ENCODE measurements at regions not wholly inside any gene's neighbourhood (a gene's known extent, or its start where the extent isn't known, plus 50 kb on each side); places are given as distances from the start of the nearest gene placed in this dataset.
"Not testable (repeated sequence)": the region's sequence is repeated elsewhere in the genome, so short reads cannot be mapped to it uniquely, and the experiment has no call there.

DNA sequence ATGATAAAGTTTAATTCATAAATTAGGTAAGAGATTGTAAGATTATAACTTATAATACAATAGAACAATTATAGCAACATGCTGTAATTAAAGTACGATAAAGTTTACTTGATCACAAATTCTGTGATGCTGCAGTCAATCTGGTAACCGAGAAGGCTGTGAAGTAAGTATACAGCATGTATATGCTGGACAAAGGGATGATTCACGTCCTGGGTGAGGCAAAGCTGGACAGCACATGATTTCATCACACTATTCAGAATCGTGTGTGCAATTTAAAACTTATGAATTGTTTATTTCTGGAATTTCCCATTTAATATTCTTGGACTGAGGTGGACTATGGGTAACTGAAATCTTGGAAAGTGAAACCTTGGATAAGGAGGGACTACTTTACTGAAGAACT is 522.2 kb upstream of the CNTNAP5 start:
- Histone ChIP-seq H3K4me3 (no peak overlapping the region), H3K9me3 (peaks cover 10% of the 10 kb centered on the region), H3K36me3 (ENCODE audit: low read depth) (no peaks in the 10 kb centered on the region), H3K4me1 (ENCODE audit: low read depth) (no peaks in the 10 kb centered on the region)
- ATAC-seq (no peak), DNase-seq (no peak)
- intact Hi-C loops (cut with DNase I, micrococcal nuclease), result no loop called here
- TF ChIP-seq, protein P1, sequence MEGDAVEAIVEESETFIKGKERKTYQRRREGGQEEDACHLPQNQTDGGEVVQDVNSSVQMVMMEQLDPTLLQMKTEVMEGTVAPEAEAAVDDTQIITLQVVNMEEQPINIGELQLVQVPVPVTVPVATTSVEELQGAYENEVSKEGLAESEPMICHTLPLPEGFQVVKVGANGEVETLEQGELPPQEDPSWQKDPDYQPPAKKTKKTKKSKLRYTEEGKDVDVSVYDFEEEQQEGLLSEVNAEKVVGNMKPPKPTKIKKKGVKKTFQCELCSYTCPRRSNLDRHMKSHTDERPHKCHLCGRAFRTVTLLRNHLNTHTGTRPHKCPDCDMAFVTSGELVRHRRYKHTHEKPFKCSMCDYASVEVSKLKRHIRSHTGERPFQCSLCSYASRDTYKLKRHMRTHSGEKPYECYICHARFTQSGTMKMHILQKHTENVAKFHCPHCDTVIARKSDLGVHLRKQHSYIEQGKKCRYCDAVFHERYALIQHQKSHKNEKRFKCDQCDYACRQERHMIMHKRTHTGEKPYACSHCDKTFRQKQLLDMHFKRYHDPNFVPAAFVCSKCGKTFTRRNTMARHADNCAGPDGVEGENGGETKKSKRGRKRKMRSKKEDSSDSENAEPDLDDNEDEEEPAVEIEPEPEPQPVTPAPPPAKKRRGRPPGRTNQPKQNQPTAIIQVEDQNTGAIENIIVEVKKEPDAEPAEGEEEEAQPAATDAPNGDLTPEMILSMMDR (IDR thresholded peaks at IDR 0.05), result no peak

DNA sequence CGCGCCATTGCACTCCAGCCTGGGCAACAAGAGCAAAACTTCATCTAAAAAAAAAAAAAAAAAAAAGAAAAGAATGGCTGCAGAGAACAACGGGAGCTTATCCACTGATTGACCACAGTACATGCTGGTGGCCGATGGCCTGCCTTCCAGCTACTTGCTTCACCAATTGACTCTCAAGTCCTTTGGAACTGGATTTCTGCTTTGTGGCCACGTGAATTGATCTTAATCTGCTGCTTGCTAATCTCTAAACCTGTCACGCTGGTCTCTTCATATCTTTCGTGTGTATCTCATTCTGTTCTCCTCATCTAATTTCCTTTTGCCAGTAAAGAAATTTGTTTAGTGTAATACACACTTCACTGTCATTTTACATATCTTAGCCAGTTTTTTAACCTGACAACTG is 512.5 kb upstream of the CNTNAP5 start:
- ATAC-seq (no peak), DNase-seq (no peak)
- intact Hi-C loops (cut with DNase I, micrococcal nuclease), result no loop called here
- H3K9me3 ChIP-seq, result no peaks in the 10 kb centered on the region
- H3K36me3 ChIP-seq (ENCODE audit: low read depth), result no peaks in the 10 kb centered on the region
- no peak overlapping the region for H3K4me3 ChIP-seq
- H3K4me1 ChIP-seq (ENCODE audit: low read depth), result no peaks in the 10 kb centered on the region
- TF ChIP-seq, protein P1 (IDR thresholded peaks at IDR 0.05), result no peak

DNA sequence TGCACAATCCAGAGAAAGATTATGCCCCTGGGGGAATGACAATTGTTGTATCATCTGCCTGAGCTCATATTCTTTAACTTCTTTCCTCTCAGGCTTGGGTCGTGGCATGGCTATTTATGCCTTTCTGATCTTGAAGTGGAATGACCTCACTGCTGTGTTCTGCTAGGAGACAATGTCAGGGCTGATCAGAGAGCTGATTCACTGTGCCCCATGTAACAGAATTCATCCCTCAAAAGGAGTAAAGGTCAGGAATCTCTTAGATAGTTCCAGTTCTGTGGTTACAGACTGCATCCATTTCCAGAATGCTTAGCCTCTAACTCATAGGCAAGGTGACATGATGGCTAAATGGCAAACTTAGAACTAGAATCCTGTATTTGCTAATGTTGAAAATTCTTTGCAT is 511.7 kb upstream of the CNTNAP5 start:
- TF ChIP-seq, protein P1 (IDR thresholded peaks at IDR 0.05), result no peak
- no peaks in the 10 kb centered on the region for H3K4me1 ChIP-seq (ENCODE audit: low read depth)
- ATAC-seq (no peak), DNase-seq (no peak)
- no peaks in the 10 kb centered on the region for H3K36me3 ChIP-seq (ENCODE audit: low read depth)
- H3K9me3 ChIP-seq, result no peaks in the 10 kb centered on the region
- H3K4me3 ChIP-seq, result no peak overlapping the region
- intact Hi-C loops (cut with DNase I, micrococcal nuclease), result no loop called here

DNA sequence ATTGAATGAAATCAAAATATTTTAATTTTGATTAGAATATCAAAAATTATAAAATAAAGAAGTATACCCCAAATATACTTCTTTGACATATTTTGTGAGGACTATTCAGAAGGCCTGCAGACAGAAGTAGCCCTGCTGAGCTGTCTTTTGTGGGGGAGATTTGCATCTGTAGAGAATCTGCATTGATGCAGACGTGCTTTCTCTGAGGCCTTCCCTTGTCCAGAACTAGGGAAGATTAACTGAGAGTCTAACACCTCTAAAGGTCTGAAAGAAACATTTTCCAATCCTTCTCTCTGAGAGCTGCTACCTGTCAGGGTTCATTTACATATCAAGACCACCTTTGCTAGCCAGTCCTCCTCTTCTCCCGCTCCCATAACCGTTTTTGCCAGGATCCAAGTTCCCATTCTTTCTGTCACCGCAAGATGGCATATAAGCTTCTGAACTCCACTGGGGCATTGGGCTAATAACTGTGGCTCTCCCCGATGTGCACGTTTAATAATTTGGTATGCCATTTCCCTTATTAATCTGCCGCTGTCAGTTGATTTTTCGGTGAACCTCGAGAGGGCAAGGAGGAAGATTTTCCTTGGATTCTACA is 510.4 kb upstream of the CNTNAP5 start:
- Histone ChIP-seq H3K4me1 (ENCODE audit: low read depth) (no peaks in the 10 kb centered on the region), H3K4me3 (no peak overlapping the region), H3K36me3 (ENCODE audit: low read depth) (no peaks in the 10 kb centered on the region), H3K9me3 (no peaks in the 10 kb centered on the region)
- intact Hi-C loops (cut with DNase I, micrococcal nuclease), result no loop called here
- DNase-seq, result no peak
- no peak for ATAC-seq
- TF ChIP-seq, protein P1 (IDR thresholded peaks at IDR 0.05), result no peak

DNA sequence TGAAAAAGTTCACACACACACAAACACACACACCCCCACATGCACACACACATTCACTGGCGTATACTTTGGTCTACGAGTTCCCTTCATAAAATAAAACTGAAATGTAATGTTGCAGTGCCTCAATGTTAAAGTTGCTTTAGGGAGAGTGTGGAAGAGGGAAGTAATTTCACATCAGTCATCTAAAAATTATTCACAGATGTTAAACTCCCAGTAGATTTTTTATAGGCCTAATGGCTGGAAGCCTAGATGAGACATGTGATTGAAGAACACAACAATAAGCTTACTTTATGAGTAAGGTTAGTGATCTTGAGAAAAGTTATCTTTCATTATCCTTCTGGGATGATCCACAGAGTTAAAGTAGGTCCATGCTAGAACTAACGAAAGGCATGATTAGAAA is 506.7 kb upstream of the CNTNAP5 start:
- ATAC-seq, result no peak
- peaks cover 12% of the 10 kb centered on the region for H3K9me3 ChIP-seq
- intact Hi-C loops (cut with DNase I, micrococcal nuclease), result no loop called here
- DNase-seq, result no peak
- TF ChIP-seq, protein P1 (IDR thresholded peaks at IDR 0.05), result no peak
- H3K36me3 ChIP-seq (ENCODE audit: low read depth), result no peaks in the 10 kb centered on the region
- H3K4me1 ChIP-seq (ENCODE audit: low read depth), result no peaks in the 10 kb centered on the region
- H3K4me3 ChIP-seq, result no peak overlapping the region

DNA sequence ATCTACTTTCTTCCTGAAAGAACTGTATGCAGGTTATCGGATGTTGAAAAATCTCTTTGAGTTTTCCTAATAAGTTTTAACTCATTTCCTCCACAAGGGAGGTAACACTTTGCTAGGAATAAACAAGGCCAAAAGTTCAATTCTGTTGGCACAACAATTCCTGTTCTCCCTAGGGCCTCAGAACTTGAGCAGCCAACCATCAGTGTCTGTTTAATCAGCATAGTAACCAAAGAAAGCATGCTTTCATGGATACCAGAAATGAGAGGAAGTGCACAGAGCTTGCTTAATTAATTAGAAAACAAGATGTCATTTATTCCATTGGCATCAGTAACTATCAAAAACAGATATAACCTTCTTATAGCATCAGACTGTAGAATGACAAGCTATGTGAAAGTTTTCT is 503.2 kb upstream of the CNTNAP5 start:
- Histone ChIP-seq H3K36me3 (ENCODE audit: low read depth) (no peaks in the 10 kb centered on the region), H3K4me1 (ENCODE audit: low read depth) (no peaks in the 10 kb centered on the region), H3K4me3 (no peak overlapping the region), H3K9me3 (peaks cover 23% of the 10 kb centered on the region)
- ATAC-seq, result no peak
- TF ChIP-seq, protein P1 (IDR thresholded peaks at IDR 0.05), result no peak
- intact Hi-C loops (cut with DNase I, micrococcal nuclease), result no loop called here
- no peak for DNase-seq

DNA sequence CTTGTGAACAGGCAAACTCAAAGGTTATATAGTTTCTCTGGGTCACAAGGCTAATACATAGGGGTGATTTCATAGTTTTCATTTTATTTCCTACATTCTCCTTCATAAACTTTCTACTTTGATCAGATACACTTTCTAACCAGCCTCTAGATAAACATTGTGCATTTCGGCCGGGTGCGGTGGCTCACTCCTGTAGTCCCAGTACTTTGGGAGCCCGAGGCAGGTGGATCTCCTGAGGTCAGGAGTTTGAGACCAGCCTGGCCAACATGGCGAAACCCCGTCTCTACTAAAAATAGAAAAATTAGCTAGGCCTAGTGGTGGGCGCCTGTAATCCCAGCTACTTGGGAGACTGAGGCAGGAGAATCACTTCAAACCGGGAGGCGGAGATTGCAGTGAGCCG is 502.6 kb upstream of the CNTNAP5 start:
- intact Hi-C loops (cut with DNase I, micrococcal nuclease); DNase-seq; H3K36me3 ChIP-seq (ENCODE audit: low read depth); H3K4me3 ChIP-seq; H3K4me1 ChIP-seq (ENCODE audit: low read depth); ATAC-seq: not testable (repeated sequence)
- H3K9me3 ChIP-seq, result peaks cover 28% of the 10 kb centered on the region
